Head of caudate nucleus (tissue), 42 donors: ENCODE measurements at regions not wholly inside any gene's neighbourhood (a gene's known extent, or its start where the extent isn't known, plus 50 kb on each side); places are given as distances from the start of the nearest gene placed in this dataset.
"Not testable (repeated sequence)": the region's sequence is repeated elsewhere in the genome, so short reads cannot be mapped to it uniquely, and the experiment has no call there.

Source experiments
- DNase-seq, 42 donors: peaks; one replicate each; pipeline versions ENCODE4 v3.0.0 to v3.0.0-alpha.2; 2020 to 2021; ENCODE audit warnings: mixed read lengths in 7 of 42
- intact Hi-C: fragments of 100-400 bp; cut with DNase I; formaldehyde crosslinking; loops from one replicate; pipeline ENCODE4 v1.15.0; 2022

- intact Hi-C loops, DNase-seq: not testable (repeated sequence)
Observed at GRCh38 chr3:147245022-147245421, 161.3 kb downstream of the ZIC4 start.

GRCh38 chr3:147244397-147244796, 161.9 kb downstream of the ZIC4 start:
- no peak for DNase-seq
- intact Hi-C loops = no loop called here

DNA sequence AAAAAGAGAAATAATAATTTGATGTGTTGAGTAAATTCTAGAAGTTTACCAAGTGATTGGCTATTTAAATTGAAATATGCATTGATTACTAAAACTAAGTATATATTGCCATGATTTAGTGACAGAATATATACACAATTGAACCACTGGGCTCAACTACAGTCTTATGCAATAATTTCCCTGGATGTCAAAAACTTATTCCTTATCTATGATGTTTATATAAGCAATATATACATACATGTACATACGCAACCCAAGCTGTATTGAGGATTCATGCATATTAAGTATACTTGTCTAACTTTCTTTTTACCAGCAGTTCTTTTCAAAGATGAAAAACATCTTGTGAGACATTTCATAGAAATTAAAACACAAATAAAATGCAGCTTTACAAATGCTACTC, 165.8 kb downstream of the ZIC4 start:
- no peak for DNase-seq
- intact Hi-C loops = no loop called here

DNA sequence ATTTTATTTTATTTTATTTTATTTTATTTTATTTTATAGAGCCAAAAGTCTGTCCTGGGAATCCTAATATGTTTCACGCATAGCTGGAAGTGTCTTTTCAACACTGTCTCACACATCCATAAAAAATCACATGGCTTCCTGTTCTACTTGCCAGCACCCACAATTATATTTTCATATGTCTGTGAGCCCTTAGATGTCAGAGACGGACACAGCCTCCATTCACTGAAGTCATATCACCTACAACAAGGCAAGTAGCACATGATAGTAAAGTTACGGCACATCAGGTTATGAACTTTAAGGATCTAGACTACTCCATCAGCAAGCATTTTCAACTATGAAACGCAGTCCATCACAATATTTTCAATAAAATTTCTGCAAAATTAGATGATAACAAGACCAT, 168.4 kb downstream of the ZIC4 start:
- intact Hi-C loops = no loop called here

GRCh38 chr3:147231980-147232379, 174.4 kb downstream of the ZIC4 start:
- intact Hi-C loops, DNase-seq: not testable (repeated sequence)

More for the DNA sequence above, 168.4 kb downstream of the ZIC4 start:
- DNase-seq = no peak

GRCh38 chr3:147231111-147231510, 175.2 kb downstream of the ZIC4 start:
- DNase-seq = no peak
- intact Hi-C loops = no loop called here

DNA sequence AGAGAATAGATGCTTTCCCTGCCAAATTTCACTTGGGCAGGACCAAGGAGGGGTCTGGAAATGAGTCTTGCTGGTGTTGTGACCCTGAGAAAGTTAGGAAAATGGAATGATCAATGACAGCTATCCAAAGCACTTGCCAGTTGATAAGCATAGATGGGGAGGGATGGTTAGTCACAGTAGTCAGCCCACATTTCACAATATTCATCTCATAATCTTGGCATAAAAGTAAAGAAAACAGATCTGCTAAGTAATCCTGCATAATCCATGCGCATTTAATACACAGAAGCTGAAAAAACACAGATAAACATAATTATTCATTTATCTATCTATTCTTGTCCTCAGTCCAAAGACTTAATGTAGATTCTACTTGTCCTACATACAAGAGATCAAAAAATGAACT, 184.1 kb downstream of the ZIC4 start:
- no peak for DNase-seq
- intact Hi-C loops = no loop called here

DNA sequence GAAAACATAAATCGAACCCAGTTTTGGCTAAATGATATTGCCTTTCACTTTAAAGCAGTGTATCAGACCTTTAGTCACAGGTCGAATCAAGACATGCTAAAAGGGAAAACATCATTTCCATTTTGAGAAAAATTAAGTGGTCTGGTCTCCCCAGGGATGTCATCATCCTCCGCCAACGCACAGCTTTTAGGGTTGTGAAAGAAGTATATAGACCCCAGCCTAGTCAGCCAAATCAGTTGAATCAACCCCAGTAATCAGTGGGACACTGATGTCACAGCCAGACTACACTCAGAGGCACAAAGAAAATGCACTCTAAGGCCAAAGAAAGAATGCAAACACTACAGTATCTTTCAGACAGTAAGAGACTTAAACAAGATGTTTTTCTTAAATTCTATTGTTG, 187.4 kb downstream of the ZIC4 start:
- no peak for DNase-seq
- intact Hi-C loops = no loop called here

- DNase-seq = no peak
- intact Hi-C loops = no loop called here
Observed at GRCh38 chr3:147216143-147216673, 190.1 kb downstream of the ZIC4 start.

- intact Hi-C loops = no loop called here
Observed at GRCh38 chr3:147215660-147216059, 190.7 kb downstream of the ZIC4 start.

DNA sequence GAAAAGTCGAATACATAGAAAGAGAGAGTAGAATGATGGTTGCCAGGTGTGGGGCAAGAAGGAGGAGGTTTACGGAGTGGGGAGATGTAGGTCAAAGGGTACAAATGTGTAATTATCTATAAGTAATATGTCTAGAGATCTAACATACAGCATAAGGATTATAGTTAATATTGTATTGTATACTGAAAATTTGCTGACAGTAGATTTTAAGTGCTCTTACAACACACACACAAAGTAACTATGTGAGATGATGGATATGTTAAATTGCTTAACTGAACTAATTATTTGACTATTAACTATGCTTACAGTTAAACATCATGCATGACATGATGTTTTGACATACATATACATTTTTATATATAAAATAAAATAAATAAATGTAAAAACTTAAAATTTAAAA, 192.7 kb downstream of the ZIC4 start:
- DNase-seq = no peak
- intact Hi-C loops = no loop called here

More at GRCh38 chr3:147215660-147216059, 190.7 kb downstream of the ZIC4 start:
- DNase-seq = no peak

DNA sequence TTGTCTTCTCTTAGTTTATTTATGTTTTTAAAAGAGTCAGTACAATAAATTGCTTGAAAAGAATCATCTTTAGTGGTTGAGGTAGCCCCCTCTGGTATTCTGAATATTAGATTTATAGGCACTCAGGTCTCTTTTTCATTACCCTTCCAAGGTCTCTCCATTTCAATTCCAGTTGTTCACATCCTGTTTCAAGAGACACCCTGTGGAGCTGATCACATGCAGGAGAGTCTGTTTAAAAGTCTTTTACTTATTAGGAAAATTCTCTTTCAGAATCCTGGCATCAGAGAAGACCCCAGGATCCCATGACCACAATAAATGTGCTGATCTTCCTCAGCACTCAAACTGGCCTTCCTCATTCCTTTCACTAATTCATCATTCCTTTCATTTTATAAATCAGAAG, 195.7 kb downstream of the ZIC4 start:
- intact Hi-C loops = no loop called here

GRCh38 chr3:147201086-147201485, 205.3 kb downstream of the ZIC4 start:
- no peak for DNase-seq
- intact Hi-C loops = no loop called here

More for the DNA sequence above, 195.7 kb downstream of the ZIC4 start:
- DNase-seq = no peak

GRCh38 chr3:147200545-147200944, 205.8 kb downstream of the ZIC4 start:
- intact Hi-C loops = no loop called here
- no peak for DNase-seq

DNA sequence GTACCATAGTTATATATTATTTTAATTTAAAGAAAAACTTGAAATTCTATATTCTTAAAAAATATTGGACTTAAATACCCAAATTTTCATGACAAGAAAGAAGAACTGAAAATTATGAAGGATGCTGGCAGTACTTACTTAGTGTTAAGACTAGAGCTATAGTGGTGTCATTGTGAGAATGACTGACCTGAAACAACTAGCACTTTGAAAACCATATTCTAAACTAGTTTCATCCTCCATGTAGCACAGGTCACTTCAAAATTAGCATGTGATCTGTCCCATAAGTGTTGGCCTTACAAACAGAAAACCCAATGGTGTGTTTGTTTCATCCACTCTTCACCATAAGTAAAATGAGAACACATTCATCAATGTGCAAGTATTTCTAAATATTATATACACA, 208.6 kb downstream of the ZIC4 start:
- intact Hi-C loops = no loop called here

GRCh38 chr3:147195887-147196286, 210.5 kb downstream of the ZIC4 start:
- no peak for DNase-seq
- intact Hi-C loops = no loop called here

More for the DNA sequence above, 208.6 kb downstream of the ZIC4 start:
- DNase-seq = no peak

DNA sequence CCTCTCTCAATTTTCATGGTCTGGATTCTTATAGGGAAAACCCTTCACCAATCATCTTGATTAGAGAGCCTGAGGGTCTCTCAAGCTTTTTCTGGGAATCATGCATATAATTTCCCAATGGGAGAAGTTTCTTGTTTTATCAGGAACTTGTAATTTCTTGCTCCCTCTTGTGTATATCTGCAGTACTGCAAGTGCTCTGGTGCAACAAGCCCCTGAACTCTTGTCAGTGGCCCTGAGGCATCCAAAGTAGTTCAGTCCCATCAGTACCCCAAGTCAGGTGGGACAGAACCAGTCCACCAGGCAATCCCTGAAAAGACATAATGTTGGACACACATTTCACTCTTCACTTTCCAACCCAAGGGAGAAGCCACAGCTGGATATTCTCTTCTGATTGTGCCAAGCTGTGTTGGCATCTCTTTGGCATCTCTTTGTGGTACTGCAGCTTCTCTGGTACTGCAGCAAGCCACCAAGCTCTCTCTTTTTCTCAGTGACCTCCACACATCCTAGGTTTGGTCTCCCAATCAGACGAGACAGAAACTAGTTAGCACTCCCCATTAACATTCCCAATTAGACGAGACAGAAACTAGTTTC, 214.5 kb downstream of the ZIC4 start:
- DNase-seq = peak in 24 of 42 donors; percentile 2 to 68 (median 24)
- intact Hi-C loops = no loop called here

DNA sequence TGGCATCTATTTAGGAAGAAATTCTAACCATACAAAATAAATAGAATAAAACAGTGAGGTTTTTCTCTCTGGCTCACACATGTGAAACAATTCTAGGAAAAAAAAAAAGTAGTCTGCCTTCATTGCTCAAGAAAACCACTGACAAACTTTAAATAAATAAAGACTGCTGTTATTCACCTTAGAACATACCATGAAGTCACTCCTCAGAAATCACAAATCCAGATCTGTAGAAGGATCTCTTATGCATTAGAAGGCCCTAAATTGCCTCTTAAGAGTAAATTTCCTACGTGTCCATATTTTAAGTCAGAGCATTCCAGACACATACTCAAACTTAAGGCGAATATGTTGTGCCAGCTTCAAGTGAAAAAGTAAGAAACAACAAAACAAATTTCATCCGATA, 217.3 kb downstream of the ZIC4 start:
- DNase-seq = no peak
- intact Hi-C loops = no loop called here

DNA sequence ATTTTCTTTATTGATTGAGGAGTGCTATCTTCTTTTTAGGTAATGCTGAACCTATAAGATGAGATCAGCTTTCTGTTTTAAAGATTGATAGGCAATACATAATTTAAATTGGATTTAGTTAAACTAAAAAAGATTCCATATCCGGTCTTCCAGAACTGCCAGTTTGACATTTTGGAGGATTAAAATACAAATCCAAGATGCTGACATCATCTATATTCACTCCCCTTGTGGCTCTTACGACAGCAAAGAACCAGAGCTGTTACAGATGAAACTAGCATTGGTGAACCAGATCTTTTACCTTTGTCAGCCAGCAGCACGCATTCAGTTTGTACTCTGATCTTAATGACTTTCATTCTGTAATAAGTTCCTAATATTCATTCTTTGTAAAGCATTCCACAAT, 218.7 kb downstream of the ZIC4 start:
- intact Hi-C loops = no loop called here
- DNase-seq = no peak

DNA sequence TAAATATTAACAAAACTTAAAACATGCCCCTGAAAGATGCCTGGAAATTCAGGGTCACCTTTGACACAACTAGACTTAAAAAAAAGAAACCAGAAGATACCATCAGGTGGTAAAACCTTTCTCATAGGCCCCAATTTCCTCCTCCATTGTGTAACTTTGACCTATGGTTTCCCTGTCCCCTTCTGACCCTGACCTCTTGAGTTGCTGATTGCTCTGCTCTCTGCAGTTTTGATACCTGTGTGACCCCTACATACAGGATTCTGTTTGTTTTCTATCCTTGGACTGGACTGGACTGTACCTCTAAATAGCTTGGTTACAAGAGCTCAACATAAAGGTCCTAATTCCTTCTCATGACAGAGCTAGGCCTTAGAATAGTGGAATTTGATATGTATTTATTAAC, 220.6 kb downstream of the ZIC4 start:
- DNase-seq = no peak
- intact Hi-C loops = no loop called here

GRCh38 chr3:147184794-147185193, 221.5 kb downstream of the ZIC4 start:
- no peak for DNase-seq
- intact Hi-C loops = no loop called here
